ENCODE measurements at regions not wholly inside any gene's neighbourhood (a gene's known extent, or its start where the extent isn't known, plus 50 kb on each side); places are given as distances from the start of the nearest gene placed in this dataset.

- TF ChIP-seq NCOA1 (IDR thresholded peaks at IDR 0.05; ENCODE audit: low read depth) (no peak), CTCF (IDR thresholded peaks at IDR 0.05 in 2 of 3, conservative IDR thresholded peaks at IDR 0.05 in 1 of 3; ENCODE audit: insufficient read depth in 2 of 3, low read depth in 1 of 3, low read length in 3 of 3) (no peak), ZNF644 (tag; IDR thresholded peaks at IDR 0.05; ENCODE audit: low read depth) (no peak), TRIM24 (IDR thresholded peaks at IDR 0.05) (no peak), RFX5 (IDR thresholded peaks at IDR 0.05; ENCODE audit: low read depth, low read length) (no peak), TOE1 (IDR thresholded peaks at IDR 0.05; ENCODE audit: borderline replicate concordance) (no peak), TOE1 (CRISPR knock-in tag; IDR thresholded peaks at IDR 0.05; ENCODE audit: borderline replicate concordance, low read depth) (no peak), ETV6 (IDR thresholded peaks at IDR 0.05; ENCODE audit: borderline replicate concordance in 1 of 2, low read depth in 2 of 2, low read length in 1 of 2) (no peak), ETV6 (CRISPR knock-in tag; IDR thresholded peaks at IDR 0.05; ENCODE audit: borderline replicate concordance) (no peak), POLR2A (conservative IDR thresholded peaks at IDR 0.05) (no peak)
These were observed 430.3 kb upstream of the AKR1E2 start for GRCh38 chr10:4395731-4396130.

Data from K562 (cell line).